OCI-LY7 (cell line): ENCODE measurements at regions not wholly inside any gene's neighbourhood (a gene's known extent, or its start where the extent isn't known, plus 50 kb on each side); places are given as distances from the start of the nearest gene placed in this dataset.

ENCODE experiments used
- CTCF ChIP-seq: fragments of 200-600 bp; sonication (generic); conservative IDR thresholded peaks from 2 replicates; pipeline ENCODE4 v1.5.1; 2014; ENCODE audit warnings: mild to moderate bottlenecking, antibody characterized with exemption, low read length, moderate library complexity, mixed read lengths
- EZH2phosphoT487 ChIP-seq: fragments of 200-600 bp; sonication (generic); IDR thresholded peaks from 2 replicates; pipeline ENCODE4 v1.6.1; 2018; ENCODE audit warnings: low read depth, borderline replicate concordance, mild to moderate bottlenecking, mixed run types, antibody characterized with exemption, low read length, moderate library complexity, mixed read lengths

DNA sequence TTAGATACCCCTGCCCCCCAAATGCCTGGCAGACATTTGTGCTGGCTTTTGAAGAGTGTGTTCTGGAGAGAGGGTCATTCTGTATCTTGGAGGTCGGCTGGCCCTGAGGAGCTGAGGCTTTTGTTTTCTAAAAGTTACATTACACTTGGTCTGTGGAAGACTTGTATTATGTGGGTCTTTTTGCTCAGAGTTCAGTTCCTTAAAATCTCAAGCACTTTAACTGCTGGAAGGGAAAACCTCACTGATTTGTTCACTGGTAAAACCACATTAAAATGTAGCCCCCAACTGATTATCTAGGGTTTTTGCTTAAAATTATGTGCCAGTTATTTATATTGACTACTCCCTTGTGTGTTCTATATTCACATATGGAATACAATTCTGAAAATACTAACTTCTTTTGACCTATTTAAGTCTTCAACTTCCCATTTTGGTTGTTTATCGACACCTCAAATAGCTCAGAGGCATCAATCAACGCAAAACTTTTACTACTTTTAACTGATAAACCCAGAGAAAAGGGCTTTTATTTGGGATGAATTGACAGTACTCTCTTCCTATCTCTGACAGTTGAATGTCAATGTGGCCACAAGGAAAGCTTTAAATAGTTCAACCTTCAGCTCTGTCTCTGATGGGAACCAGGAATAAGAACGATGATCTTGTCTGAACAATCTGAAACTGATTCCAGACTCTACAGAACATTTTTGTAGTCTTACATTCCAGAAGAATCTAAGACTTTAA is 54.0 kb upstream of the MAP3K1 start:
- TF ChIP-seq CTCF (no peak), EZH2phosphoT487 (no peak)
